Glutamatergic neuron (in vitro differentiated cells): ENCODE measurements at regions not wholly inside any gene's neighbourhood (a gene's known extent, or its start where the extent isn't known, plus 50 kb on each side); places are given as distances from the start of the nearest gene placed in this dataset.

Experiments
- DNase-seq: peaks from one replicate; pipeline ENCODE4 v3.0.0; 2022
- H3K27ac Mint-ChIP-seq: one replicate; pipeline ENCODE4 v1.8.0; 2020; ENCODE audit warnings: mild to moderate bottlenecking, mixed read lengths, inconsistent platforms; ENCODE audit not compliant: unreplicated experiment
- H3K27me3 Mint-ChIP-seq: one replicate; pipeline ENCODE4 v1.8.0; 2020; ENCODE audit warnings: mild to moderate bottlenecking, moderate library complexity, mixed read lengths, inconsistent platforms; ENCODE audit not compliant: unreplicated experiment
- H3K36me3 Mint-ChIP-seq: one replicate; pipeline ENCODE4 v1.8.0; 2020; ENCODE audit warnings: mild to moderate bottlenecking, mixed read lengths, inconsistent platforms; ENCODE audit not compliant: unreplicated experiment
- H3K4me1 Mint-ChIP-seq: one replicate; pipeline ENCODE4 v1.8.0; 2020; ENCODE audit warnings: mild to moderate bottlenecking, low read depth, mixed read lengths, inconsistent platforms; ENCODE audit not compliant: unreplicated experiment
- H3K4me3 Mint-ChIP-seq: one replicate; pipeline ENCODE4 v1.8.0; 2020; ENCODE audit warnings: mild to moderate bottlenecking, mixed read lengths, inconsistent platforms; ENCODE audit not compliant: unreplicated experiment
- H3K9me3 Mint-ChIP-seq: one replicate; pipeline ENCODE4 v1.8.0; 2020; ENCODE audit warnings: mild to moderate bottlenecking, moderate library complexity, mixed read lengths, inconsistent platforms; ENCODE audit not compliant: unreplicated experiment
- CTCF ChIP-seq: fragments of 200-600 bp; sonication (generic); IDR thresholded peaks from one replicate; pipeline ENCODE4 v1.5.0; 2021; ENCODE audit not compliant: partially characterized antibody, unreplicated experiment

- no peak for TF ChIP-seq CTCF
- Mint-ChIP-seq H3K9me3 (peaks cover 13% of the 10 kb centered on the region), H3K4me3 (no peak overlapping the region), H3K27me3 (no peaks in the 10 kb centered on the region), H3K27ac (no peak overlapping the region), H3K36me3 (peaks cover 13% of the 10 kb centered on the region), H3K4me1 (no peaks in the 10 kb centered on the region)
- no peak for DNase-seq
These were observed 968.6 kb upstream of the ZNF722 start for GRCh38 chr7:63030061-63030460.

GRCh38 chr7:63031838-63032436, 966.7 kb upstream of the ZNF722 start:
- peaks cover 18% of the 10 kb centered on the region for H3K36me3 Mint-ChIP-seq
- no peak for TF ChIP-seq CTCF
- H3K9me3 Mint-ChIP-seq: peaks cover 17% of the 10 kb centered on the region
- H3K27ac Mint-ChIP-seq: no peak overlapping the region
- H3K27me3 Mint-ChIP-seq: no peaks in the 10 kb centered on the region
- no peak overlapping the region for H3K4me3 Mint-ChIP-seq
- DNase-seq: no peak
- no peaks in the 10 kb centered on the region for H3K4me1 Mint-ChIP-seq

GRCh38 chr7:63037242-63037641, 961.4 kb upstream of the ZNF722 start:
- Mint-ChIP-seq H3K27ac (no peak overlapping the region), H3K4me1 (no peaks in the 10 kb centered on the region), H3K36me3 (peaks cover 24% of the 10 kb centered on the region), H3K9me3 (peaks cover 38% of the 10 kb centered on the region), H3K4me3 (no peak overlapping the region), H3K27me3 (peaks cover 9% of the 10 kb centered on the region)
- no peak for TF ChIP-seq CTCF
- DNase-seq: no peak

GRCh38 chr7:63038987-63039386, 959.7 kb upstream of the ZNF722 start:
- Mint-ChIP-seq H3K4me1 (no peaks in the 10 kb centered on the region), H3K36me3 (peaks cover 27% of the 10 kb centered on the region), H3K27me3 (peaks cover 11% of the 10 kb centered on the region), H3K27ac (no peak overlapping the region), H3K9me3 (peaks cover 42% of the 10 kb centered on the region), H3K4me3 (no peak overlapping the region)
- DNase-seq: no peak
- TF ChIP-seq CTCF: no peak

- Mint-ChIP-seq H3K4me3 (no peak overlapping the region), H3K9me3 (peaks cover 42% of the 10 kb centered on the region), H3K4me1 (no peaks in the 10 kb centered on the region), H3K27ac (no peak overlapping the region), H3K36me3 (peaks cover 27% of the 10 kb centered on the region), H3K27me3 (peaks cover 11% of the 10 kb centered on the region)
- TF ChIP-seq CTCF: no peak
- DNase-seq: no peak
These were observed 958.8 kb upstream of the ZNF722 start for GRCh38 chr7:63039882-63040281.
